ENCODE measurements at regions not wholly inside any gene's neighbourhood (a gene's known extent, or its start where the extent isn't known, plus 50 kb on each side); places are given as distances from the start of the nearest gene placed in this dataset.
"Not testable (repeated sequence)": the region's sequence is repeated elsewhere in the genome, so short reads cannot be mapped to it uniquely, and the experiment has no call there.

- no peak overlapping the region for H3K4me3 ChIP-seq (ENCODE audit: low read depth, low read length)
Observed at GRCh38 chr4:128758314-128758922, 51.1 kb upstream of the JADE1 start.

GRCh38 chr4:128757712-128758111 is 51.8 kb upstream of the JADE1 start:
- TF ChIP-seq CTCF (IDR thresholded peaks at IDR 0.05; ENCODE audit: control insufficient read depth, extremely low read depth, insufficient read depth), result no peak
- H3K4me3 ChIP-seq (ENCODE audit: low read depth, low read length), result no peak overlapping the region
- DNase-seq (ENCODE audit: low read depth), result peak; percentile 44

More at GRCh38 chr4:128758314-128758922, 51.1 kb upstream of the JADE1 start:
- no peak for DNase-seq (ENCODE audit: low read depth)
- TF ChIP-seq CTCF (IDR thresholded peaks at IDR 0.05; ENCODE audit: control insufficient read depth, extremely low read depth, insufficient read depth), result no peak

GRCh38 chr4:128751354-128751753 is 58.1 kb upstream of the JADE1 start:
- TF ChIP-seq CTCF (IDR thresholded peaks at IDR 0.05; ENCODE audit: control insufficient read depth, extremely low read depth, insufficient read depth), result no peak
- DNase-seq (ENCODE audit: low read depth), result no peak
- no peak overlapping the region for H3K4me3 ChIP-seq (ENCODE audit: low read depth, low read length)

- not testable (repeated sequence) for DNase-seq (ENCODE audit: low read depth)
Observed at GRCh38 chr4:128741748-128742147, 67.8 kb upstream of the JADE1 start.

DNA sequence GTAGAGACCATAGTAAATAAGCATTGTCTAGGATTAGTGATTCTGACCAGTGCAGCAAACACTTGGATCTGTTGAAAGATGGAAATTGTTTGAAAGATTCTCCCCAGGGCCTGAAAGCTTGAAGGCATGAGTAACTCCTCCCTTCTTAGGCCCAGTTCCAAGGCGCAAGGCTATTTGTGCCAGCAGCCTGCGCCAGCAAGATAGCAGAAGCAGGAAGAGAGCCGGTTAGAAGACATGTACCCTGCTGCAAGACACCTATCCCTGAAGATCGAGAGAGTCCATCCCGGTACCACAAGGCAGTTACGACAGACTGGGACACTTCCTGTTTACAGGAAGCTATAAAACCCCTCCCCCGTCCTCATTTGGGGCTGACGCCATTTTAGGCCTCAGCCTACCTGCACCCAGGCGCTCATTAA is 72.4 kb upstream of the JADE1 start:
- no peak overlapping the region for H3K4me3 ChIP-seq (ENCODE audit: low read depth, low read length)
- no peak for TF ChIP-seq CTCF (IDR thresholded peaks at IDR 0.05; ENCODE audit: control insufficient read depth, extremely low read depth, insufficient read depth)
- no peak for DNase-seq (ENCODE audit: low read depth)

More at GRCh38 chr4:128741748-128742147, 67.8 kb upstream of the JADE1 start:
- H3K4me3 ChIP-seq (ENCODE audit: low read depth, low read length), result not testable (repeated sequence)

DNA sequence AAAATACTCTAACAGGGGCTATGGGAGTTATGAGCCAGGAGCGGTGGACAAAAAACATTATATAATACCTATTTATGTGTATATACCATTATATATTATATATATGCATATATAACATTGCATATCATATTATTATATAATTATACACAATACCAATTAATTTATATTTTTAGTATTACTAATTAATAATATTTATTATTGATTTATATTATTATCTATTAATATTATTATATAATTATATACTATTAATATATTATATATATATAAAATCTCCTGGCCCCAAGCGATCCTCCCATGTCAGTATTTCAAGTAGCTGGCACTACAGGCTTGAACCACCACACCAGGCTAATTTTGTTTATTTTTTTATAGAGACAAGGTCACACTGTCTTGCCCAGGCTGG is 73.8 kb upstream of the JADE1 start:
- TF ChIP-seq CTCF (IDR thresholded peaks at IDR 0.05; ENCODE audit: control insufficient read depth, extremely low read depth, insufficient read depth), result no peak
- no peak overlapping the region for H3K4me3 ChIP-seq (ENCODE audit: low read depth, low read length)
- no peak for DNase-seq (ENCODE audit: low read depth)

- DNase-seq (ENCODE audit: low read depth), result no peak
- TF ChIP-seq CTCF (IDR thresholded peaks at IDR 0.05; ENCODE audit: control insufficient read depth, extremely low read depth, insufficient read depth), result no peak
- no peak overlapping the region for H3K4me3 ChIP-seq (ENCODE audit: low read depth, low read length)
Observed at GRCh38 chr4:128728190-128728589, 81.3 kb upstream of the JADE1 start.
